Activated CD4-positive, alpha-beta T cell treated with anti-CD3 and anti-CD28 coated beads, Interleukin-2, Interleukin-6, amounts not matched to agents 100 ng/mL and 50 ng/mL, durations not matched to agents 16 hours and 8 hours (primary cell): ENCODE measurements at regions not wholly inside any gene's neighbourhood (a gene's known extent, or its start where the extent isn't known, plus 50 kb on each side); places are given as distances from the start of the nearest gene placed in this dataset.

Experiments used
- DNase-seq: peaks from one replicate; pipeline ENCODE4 v3.0.0-alpha.2; 2020

GRCh38 chr16:85174871-85175723 is 62.8 kb upstream of the CIBAR2 start:
- no peak for DNase-seq

GRCh38 chr16:85175724-85176233 is 63.5 kb upstream of the CIBAR2 start:
- no peak for DNase-seq

- DNase-seq: no peak
Measured at GRCh38 chr16:85176541-85177447, 64.5 kb upstream of the CIBAR2 start.

DNA sequence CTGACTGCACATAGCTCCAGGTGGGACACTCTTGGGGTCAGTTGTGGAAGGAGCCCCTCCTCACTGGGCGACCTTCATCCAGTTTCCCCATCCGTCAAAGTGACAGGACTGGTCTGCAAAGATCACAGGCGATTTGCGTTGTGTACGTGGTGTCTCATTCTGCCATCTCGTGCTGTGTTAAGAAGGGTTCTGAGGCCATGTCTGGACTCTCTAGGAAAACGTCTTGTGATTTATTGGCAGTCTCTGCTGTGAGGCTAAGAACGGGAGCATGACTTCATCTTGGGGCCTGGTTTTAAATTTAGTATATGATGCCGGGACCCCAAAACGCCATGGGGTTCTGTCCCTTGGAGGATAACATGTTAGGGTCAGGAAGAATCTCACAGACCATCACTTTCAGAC is 65.2 kb upstream of the CIBAR2 start:
- DNase-seq: no peak

DNA sequence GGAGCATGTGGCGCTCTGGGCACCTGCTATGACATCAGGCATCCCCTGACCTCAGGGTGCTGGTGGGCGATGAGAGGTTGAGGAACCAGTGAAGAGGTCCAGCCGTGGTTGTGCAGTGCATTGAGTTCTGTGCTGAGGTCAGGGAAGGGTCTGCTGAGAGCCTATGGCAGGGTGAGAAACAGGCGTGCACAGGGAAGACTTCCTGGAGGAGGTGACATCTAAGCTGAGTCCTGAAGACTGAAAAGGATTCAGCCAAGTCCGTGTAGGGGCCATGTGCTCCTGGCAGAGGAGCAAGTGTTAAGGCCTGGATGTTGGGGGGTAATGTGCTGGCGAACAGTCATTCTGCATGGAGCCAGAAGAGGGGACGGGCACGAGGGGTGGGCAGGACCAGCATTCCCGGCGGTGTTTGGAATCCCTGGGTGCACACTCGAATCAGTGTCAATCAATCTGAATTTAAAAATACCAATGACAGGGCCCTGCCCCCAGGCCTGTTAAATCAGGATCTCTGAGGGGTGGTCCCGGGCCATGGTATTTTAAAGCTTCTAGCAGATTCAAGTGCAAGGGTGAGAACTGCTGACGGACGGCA is 65.8 kb upstream of the CIBAR2 start:
- no peak for DNase-seq

- no peak for DNase-seq
Measured at GRCh38 chr16:85178596-85178995, 66.3 kb upstream of the CIBAR2 start.

GRCh38 chr16:85179344-85180046 is 67.2 kb upstream of the CIBAR2 start:
- DNase-seq: no peak

DNA sequence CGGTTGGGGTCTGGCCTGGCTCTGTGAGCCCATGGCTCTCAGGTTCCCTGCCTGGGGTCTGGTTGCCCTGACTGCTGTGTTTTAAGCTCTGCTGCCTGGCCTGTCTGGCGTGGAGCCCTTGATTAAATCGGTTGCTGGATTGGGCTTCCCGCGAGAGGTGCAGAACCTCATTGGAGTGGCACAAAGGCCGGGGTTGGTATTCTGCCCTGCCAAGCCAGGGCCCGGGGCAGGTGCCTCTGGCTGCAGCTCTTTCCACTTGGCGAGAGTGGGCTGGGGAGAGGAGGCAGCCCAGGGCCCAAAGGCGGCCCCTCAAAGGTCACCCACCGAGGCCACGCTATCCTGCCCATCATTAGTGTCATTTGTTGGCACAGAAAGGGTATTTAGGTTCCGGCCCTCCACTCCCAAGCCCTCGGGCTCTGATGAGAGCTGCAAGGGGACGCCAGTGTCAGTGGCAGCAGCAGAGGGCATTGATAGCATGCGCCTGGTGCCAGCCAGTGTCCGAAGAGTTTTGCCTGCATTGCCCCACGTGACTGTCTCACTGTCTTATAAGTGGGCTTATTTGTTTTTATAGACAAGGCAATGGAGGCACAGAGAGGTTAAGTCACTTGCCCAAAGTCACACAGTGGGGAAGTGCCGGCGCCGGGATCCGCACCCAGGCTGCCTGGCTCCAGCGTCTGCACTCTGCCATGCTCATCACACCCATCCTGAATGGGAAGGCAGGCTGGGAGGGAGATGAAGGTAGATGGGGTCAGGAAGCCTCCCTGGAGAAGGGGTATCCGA is 68.0 kb upstream of the CIBAR2 start:
- DNase-seq: no peak

GRCh38 chr16:85180827-85181738 is 68.8 kb upstream of the CIBAR2 start:
- DNase-seq: no peak

GRCh38 chr16:85181739-85182129 is 69.5 kb upstream of the CIBAR2 start:
- no peak for DNase-seq

- DNase-seq: no peak
Measured at GRCh38 chr16:85182286-85182685, 70.0 kb upstream of the CIBAR2 start.

- no peak for DNase-seq
Measured at GRCh38 chr16:85182774-85183173, 70.5 kb upstream of the CIBAR2 start.

DNA sequence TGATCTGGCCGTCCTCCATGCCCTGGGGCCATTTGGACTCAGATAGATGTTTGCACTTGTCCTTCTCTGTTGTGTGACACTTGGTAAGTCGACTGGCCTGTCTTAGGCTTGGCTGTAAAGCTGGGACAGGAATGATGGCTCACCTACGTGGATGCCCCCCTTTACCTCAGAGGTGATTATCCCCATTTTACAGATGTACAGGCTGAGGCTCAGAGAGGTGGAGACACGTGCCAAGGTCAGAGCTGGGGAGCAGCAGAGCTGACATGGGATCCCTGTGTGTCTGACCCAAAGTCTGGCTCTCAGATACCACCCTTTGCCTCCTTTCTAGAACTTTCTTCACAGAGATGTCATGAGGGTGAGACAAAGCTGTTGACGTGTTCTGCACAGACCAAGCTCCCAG is 71.3 kb upstream of the CIBAR2 start:
- no peak for DNase-seq

- DNase-seq: no peak
Measured at GRCh38 chr16:85184404-85184803, 72.1 kb upstream of the CIBAR2 start.

GRCh38 chr16:85185303-85186100 is 73.2 kb upstream of the CIBAR2 start:
- no peak for DNase-seq

GRCh38 chr16:85187002-85187401 is 74.7 kb upstream of the CIBAR2 start:
- DNase-seq: no peak

GRCh38 chr16:85187447-85187846 is 75.2 kb upstream of the CIBAR2 start:
- no peak for DNase-seq

DNA sequence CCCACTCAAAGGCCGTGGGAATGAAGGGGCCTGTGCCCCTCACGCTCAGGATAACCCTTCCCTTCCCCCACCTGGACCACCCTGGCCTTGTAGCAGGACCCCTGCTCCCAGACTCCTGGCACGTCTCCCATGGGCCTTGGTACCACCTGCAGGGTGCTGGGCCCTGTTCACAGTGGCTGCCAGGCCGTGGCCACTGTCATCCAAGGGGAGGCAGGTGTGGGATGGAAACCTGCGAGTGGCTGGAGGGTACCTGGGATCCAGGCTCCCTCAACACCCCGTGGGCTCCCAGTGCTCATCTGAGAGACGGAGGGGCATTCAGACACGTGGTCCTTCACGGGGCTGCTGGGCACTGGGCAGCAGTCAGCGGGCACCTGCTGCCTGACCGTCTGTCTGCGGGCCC is 75.6 kb upstream of the CIBAR2 start:
- no peak for DNase-seq

- DNase-seq: no peak
Measured at GRCh38 chr16:85188822-85189672, 76.8 kb upstream of the CIBAR2 start.
